ENCODE measurements at regions not wholly inside any gene's neighbourhood (a gene's known extent, or its start where the extent isn't known, plus 50 kb on each side); places are given as distances from the start of the nearest gene placed in this dataset.
"Not testable (repeated sequence)": the region's sequence is repeated elsewhere in the genome, so short reads cannot be mapped to it uniquely, and the experiment has no call there.

DNA sequence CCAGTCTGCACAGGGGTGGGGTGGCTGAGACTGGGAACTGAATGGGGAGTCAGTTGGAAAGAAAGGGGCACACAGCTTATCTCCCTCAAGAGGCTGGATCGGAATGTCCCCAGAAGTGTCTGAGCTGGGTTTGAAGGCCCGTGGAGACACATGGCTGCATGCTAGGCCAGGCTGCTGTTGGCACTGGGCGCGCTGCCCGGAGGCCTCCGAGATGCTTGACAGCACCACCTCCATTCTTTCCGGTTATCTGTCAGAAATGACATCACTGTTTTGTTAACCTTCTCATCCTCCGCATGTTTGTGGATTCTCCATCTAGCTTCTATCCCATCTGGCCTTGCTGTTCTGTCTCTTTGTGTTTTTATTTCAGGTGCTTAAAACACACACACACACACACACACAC lies 85.5 kb downstream of the APIP start:
- DNase-seq: no peak

DNA sequence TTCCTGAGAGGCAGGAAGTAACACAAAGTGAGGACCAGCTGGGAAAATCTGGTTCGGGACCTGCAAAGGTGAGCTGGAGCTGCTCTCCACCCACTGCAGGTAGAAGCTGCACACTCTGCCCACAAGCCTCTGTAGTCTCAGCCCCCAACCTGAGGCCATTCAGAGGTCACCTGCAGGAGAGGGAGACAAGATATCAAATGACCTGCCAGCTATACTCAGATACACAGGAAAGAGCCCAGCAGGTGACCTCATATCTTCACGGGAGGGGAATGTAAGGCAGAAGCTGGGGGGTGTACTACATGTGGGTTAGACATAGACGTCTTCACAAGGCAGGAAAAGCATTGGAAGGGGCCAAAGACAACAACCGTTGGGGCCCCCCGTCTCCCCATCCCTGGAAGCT lies 86.1 kb downstream of the APIP start:
- DNase-seq: no peak

DNA sequence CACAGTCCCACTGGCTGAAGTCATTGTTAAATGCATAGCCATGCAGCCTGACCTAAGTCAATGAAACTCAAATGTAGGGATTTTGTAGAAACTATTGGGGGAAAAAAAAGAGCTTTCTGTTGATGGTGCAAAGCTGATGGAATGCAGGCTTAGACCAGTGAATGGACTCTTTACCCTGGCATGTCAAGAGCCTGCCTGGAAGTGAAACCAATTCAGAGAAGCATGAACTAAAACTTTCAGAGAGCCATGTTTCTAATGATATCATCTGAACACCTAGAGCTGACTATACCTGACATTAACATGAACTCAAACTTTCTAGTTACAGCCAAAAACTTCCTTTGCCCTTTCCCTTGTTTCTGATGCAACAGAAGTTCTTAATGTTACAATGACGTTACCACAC lies 89.0 kb downstream of the APIP start:
- no peak for DNase-seq

DNA sequence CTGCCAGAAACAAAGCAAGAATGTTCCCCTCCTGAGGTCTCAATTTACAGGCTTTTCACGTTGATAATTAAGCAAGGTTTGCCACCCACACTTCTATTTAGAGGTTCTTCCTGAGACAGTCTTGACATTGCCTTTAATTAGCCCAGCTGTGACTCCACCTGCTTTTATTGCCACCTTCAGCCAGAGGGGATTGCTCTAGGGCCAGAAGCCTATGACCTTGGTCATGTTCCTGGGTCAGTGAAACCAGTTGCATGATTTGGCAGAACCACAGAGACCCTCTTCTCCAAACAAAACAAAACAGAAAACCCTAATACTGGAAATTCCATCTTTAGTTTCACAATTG lies 89.8 kb downstream of the APIP start:
- no peak for DNase-seq

DNA sequence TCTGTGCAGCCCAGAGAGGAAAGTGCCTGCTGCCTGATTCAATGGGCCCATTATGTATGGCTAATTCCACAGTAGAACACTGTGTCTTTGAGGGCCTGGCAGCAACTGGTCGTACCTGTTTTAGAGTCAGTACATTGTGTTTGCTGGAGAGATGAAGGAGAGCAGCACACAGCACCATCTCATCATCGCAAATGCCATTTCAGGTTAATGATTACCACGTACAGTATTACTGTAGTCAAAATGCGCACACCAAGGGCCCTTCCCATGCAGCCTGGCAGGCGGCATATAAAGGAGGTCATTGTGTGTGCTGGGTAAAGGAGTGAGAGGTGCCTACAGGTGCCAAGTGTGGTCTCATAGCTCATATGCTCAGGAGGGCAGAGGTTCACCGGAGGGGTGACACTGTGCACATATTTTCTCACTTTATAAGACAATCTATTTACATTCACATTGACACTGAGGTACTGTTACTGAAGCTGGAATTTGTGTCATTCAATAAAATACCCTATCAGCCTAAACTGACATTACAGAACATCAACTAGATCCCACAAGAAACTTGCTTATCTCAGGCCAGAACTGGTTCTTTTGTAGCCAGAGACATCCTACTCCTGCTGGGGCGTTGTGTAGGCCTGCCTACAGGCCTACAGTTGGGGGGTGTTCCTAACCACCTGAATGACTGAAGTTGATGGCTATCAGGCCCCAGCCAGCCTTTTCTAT lies 90.4 kb downstream of the APIP start:
- DNase-seq: no peak

DNA sequence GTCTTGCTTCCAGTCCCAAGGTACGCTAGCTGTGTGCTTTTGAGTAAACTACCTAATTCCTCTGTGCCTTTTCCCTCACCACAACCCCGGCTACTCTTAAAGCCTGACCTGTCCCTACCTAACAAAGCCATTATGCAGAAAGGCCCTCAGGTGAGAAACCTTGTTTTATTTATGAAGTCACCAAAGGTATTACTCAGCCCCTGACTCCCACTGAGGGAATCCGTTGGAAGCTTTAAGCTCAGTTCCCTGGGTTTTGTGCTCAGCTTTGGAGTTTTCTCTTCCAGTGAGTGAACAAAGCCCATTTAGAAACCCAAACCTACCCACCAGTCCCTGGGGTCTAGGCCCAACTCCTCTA lies 90.9 kb downstream of the APIP start:
- DNase-seq: no peak

DNA sequence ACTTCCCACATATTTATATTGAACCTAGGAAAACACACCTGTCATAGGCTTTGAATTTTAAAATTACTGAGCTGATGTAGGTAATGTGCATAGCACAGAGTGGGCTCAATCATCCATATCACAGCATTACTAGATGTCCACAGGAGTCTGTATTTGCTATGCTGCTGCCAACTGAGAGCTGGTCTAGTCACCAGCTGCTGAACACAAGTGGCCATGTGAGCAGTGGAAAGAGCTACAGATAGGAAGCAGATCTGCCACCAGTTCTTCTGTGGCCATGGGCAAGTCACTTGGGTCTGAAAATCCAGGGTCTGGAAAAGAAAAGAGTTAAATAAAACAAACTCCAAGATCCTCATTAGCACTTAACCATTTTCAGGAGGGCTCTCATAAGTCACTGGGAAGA lies 91.8 kb downstream of the APIP start:
- DNase-seq: peak in 1 of 2 experiments; percentile 67

DNA sequence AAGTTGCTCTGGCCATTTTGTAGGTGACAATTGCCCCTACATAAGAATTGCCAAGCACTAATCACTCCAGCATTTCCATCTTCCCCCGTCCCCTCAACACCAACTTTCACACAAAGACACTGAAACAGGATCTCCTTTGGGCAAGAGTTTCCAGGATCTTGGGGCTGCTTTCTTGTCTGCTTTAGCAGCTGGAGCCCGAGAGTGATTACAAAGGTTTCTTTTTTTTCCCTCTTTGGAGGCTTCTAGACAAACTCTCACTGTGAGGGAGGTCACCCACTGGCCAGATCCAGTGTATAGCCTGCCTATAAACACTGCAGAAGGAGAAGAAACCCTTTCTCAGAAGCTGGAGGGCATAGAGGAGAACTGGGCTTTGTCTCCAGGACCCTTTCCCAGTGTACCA lies 92.5 kb downstream of the APIP start:
- DNase-seq: no peak

DNA sequence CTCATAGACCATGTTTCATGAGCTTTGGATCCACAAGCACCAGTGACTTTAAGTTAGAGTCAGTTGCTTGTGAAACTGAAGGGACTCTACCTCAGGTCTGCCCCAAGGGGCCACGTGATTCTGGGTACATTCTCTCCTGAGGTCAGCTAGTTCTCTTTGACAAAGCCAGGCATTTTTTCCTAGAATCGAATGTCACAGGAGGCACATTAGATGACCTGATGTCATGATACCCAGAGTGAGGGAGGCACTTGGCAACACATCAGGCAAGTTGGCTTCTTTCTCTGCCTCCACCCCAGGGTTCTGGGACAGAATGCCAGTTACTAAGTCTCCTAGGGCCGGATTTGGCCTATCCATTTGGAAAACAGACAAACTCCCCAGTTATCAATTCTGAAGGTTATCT lies 93.0 kb downstream of the APIP start:
- DNase-seq: no peak

DNA sequence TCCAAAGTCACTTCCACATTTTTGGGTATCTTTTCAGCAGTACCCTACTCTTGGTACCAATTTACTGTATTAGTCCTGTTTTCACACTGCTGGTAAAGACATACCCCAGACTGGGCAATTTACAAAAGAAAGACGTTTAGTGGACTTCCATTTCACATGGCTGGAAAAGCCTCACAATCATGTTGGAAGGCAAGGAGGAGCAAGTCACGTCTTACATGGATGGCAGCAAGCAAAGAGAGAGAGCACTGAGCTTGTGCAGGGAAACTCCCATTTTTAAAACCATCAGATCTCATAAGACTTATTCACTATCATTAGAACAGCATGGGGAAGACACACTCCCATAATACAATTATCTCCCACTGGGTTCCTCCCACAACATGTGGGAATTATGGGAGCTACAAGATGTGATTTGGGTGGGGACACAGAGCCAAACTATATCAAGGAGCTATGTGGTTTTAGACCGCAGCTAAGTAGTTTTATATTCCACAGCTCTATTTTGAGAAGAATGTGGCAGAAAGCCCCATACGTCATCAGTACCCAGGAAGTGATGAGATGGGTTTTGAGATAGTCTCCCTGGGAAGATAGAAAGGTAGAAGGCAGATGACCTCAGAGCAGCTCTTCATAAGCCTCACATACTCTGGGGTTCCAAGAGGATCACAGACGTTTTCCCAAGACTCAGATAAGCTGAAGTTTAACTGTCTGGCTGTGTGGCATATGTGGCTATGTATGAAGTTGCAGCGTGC lies 96.3 kb downstream of the APIP start:
- DNase-seq: no peak

DNA sequence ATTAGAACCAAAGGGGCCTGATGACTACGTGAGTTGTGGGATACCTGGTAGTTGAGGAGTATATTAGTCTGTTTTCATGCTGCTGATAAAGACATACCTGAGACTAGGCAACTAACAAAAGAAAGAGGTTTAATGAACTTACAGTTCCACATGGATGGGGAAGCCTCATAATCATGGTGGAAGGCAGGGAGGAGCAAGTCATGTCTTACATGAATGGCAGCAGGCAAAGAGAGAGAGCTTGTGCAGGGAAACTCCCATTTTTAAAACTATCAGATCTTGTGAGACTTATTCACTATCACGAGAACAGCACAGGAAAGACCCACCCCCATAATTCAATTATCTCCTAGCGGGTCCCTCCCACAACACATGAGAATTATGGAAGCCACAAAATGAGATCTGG lies 98.4 kb downstream of the APIP start:
- not testable (repeated sequence) for DNase-seq

DNA sequence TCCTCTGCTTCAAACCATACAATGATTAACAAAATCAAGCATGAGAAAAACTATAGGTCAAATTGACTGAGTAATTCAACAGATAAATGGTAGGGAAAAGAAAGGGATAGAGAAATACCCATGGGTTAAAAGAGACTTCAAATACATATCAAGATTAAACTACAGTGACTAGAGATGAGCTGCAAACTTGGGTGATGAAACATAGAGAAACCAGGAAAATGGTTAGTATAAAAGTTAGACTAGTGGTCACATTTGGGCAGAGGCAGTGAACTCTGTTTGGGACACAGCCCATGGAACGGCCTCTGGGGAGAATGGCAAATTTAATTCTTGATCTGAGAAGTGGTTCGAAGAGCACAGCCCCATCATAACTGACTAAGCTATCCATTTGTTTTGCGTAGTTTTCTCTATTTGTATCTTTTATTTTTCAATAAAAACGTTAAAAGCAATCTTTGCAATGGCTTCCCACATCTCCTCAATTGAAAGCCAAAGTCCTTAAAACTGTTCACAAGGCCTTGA lies 99.4 kb downstream of the APIP start:
- no peak for DNase-seq

DNA sequence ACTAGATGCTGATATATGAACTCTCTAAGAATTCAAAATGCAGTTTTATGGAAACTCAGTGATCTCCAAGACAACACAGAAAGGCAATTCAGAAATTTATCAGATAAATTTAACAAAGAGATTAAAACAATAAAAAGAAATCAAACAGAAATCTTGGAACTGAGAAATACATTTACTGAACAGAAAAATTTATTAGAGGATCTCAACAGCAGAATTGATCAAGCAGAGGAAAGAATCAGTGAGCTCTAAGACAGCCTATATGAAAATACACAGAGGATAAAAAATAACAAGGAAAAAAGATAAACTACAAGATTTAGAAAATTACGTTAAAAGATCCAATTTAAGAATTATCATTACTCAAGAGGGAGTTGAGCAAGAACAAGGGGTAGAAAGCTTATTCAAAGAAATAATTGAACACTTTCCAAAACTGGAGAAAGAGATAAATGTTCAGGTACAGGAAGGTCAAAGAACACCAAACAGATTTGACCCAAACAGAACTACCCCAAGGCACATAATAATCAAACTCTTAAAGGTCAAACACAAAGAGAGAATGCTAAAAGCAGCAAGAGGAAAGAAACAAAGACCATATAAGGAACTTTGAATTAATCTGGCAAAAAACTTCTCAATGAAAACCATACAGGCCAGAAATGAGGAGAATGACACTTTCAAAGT lies 103.1 kb downstream of the APIP start:
- no peak for DNase-seq

DNA sequence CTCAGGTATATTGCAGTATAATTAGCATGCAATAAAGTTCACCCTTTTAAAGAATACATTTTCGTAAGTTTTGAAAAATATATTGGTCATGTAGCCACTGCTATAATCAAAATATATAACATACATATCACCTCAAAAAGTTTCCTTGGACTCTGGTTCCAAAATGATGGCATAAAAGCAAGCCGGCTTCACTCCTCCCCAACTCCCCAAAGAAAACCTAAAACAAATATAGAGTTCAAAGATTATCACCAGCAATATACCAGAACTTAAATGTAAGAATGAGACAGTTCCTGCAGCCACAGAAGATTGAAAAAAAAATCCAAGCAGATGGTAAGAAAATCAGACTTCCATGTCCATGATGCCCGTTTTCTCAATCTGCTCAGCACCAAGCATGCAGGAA lies 104.3 kb downstream of the APIP start:
- DNase-seq: no peak

DNA sequence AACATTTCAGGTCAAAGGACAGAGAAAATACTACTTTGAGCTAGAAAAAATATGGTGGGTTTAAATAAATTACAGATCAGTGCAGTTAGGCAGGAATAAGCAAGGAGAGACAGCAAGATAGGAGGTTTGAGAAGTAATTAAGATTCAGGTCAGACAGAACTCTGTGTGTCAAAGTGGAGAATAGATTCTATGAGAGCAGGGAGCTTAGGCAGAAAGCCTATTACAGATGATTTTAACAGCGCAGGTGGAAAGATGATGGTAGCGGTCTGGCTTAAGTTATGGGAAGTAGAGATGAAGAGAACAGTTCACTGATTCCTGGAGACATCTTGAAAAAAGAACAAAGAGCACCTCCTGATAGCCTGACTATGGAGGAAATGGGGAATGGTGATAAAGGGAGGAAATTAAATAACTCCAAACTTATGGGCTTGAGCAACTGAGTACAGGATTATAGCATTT lies 106.0 kb downstream of the APIP start:
- DNase-seq: no peak

DNA sequence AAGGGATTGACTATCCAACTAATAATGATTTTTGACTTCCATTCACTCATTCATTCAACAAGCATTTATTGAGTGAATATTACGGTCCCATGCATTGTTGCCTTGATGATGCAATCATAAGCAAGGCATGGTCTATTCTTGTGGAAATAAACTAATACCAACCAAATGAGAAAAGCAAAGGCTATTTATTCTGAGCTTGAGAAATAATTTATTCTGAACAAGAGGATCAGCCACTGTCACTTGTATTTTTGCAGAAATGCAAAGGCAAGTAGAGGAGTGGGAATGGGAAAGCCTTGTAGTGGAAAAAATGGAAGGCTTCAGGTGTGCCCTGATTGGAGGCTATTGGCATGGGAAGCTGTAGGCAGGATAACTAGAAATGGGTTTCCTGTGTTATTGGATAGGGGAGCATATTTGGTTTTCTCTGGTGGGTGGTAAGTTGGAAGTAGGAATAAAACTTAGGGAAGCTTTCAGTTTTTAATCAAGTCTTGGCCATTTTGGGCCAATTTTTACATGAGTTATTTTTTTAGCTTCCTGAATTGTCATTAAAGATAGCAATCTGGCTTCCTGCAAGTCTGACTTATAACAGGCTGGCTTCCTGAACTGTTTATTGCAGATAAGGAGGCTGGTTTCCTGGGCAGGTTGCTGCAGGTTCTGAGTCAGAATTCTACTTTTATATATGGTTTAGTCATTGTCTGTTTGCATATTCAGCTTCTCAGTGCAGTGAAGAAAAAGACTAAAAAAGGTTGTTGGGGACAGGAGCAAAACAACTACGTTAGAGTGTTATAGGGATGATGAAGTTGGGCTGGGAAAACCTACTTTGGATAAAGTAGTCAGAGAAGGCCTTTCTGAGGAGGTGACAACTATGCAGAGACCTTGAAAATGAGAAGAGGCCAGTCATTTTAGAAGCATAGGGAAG lies 106.7 kb downstream of the APIP start:
- DNase-seq: no peak

DNA sequence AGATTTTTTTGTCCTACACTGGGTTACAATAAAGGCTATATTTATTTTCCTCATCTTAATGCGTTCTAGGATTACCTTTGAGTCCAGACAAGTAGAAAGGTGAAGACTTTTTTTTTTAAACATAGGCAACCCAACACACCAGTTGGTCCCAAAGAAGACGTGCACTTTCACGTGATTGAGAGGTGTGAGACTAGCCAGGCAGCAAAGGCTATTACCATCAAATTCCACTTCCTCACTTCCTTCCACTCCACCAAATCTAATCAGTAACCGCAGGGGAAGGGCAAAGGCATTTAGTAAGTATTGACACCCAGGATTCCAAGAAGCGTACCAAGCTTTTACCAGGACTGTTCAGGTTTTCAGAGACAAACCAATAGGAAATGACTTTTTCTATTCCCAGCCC lies 109.3 kb downstream of the APIP start:
- DNase-seq: no peak

DNA sequence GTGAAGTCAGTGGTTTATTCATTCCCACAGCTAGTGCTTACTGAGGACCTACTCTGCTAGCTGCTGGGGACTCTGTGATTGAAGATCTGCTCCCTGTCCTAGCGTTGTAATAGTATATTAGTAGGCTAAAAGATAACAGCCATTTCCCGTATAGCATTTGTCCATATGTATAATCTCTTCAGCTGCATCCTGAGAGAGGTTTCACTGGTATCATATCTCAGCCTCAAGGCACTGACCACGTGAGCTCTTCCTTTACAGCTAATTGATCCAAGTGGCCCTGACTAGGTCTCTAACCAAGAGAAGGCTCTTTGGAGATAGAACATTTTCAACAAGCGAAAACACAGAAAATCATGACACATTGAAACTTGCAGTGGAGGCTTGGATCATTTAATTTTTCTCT lies 110.2 kb downstream of the APIP start:
- DNase-seq: no peak

DNA sequence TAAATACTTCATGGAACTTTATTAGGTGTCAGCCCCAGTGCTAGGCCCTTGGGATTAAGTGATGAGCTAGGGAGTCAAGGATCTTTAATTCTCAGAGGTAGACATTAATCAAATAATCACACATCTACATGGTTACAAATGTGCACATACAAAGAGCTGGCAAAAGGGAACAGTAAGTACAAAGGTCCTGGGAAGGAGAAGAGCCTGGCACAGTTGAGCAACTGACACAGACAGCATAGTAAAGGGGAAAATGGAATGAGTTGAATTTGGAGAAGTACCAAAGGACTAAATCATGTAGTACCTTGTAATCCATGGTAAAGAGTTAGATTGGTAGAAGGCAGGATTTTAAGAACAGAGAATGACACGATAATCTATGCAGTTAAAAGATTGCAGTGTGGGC lies 116.3 kb downstream of the APIP start:
- DNase-seq: no peak

DNA sequence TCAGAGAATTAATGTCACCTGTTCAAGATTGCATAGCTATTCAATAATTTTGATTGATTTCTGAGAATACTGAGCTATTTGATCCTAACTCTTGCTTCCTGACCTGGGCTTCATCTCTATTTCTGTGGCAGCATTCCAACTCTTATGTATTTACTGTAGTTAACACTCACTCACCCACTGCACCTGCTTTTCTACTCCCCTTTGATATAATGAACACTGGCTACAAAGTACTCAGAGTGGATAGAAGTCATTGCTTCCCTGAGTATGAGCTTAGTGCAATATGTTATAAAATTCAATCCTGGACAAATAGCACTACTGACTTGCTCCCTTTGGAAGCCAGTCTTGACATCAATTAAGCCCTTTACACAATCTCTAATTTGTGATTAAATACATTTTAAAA lies 117.2 kb downstream of the APIP start:
- DNase-seq: peak; percentile 27 to 76

DNA sequence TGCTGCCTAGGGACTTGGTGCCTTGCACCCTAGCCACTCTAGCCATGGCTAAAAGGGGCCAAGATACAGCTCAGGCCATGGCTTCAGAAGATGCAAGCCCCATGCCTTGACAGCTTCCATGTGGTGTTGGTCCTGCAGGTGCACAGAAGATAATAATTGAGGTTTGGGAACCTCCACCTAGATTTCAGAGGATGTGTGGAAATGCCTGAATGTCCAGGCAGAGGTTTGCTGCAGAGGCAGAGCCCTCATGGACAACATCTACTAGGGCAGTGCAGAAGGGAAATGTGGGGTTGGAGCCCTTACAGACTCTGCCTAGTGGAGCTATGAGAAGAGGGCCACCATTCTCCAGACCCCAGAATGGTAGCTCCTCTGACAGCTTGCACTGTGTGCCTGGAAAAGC lies 118.7 kb downstream of the APIP start:
- DNase-seq: not testable (repeated sequence)

DNA sequence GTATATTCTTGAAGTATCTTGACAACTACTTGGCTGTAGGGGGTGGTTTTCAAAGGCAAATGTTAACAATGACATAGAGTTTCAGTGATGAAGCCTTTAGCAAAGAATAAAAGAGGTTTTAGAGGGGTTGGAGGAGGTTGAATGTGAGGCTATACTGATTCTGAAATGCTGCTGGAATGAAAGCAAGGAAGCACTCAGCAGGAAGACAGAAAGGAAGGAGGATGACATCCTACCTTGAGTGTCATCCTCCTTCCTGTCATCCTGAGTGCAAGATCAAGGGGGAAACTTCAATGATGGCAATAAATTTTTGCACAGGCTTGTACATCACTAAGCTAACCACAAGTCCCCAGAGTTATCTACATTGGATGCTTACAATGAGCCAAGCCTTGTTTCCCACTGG lies 120.5 kb downstream of the APIP start:
- DNase-seq: no peak

DNA sequence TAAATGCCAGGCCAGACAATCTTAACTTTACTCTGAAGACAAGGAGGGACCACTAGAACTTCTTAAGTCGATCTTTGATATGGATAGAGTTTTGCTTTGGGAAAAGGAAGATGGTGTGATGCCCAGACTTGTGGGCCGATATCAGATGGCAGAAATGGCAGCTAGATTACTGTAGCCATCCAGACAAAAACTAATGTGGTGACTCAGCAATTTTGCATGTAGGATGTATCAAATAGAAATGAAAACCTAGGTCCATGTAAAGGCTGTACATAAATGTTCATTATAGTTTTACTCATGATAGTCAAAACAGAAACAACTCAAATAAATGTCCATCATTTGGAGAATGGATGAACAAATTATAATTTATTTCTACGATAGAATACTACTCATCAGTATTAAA lies 121.5 kb downstream of the APIP start:
- DNase-seq: no peak

All from NCI-H2081 (cell line).